HL-60 (cell line): ENCODE measurements at regions not wholly inside any gene's neighbourhood (a gene's known extent, or its start where the extent isn't known, plus 50 kb on each side); places are given as distances from the start of the nearest gene placed in this dataset.

Experiments used
- CTCF ChIP-seq: IDR thresholded peaks from one replicate; pipeline ENCODE4 v1.5.1; 2011; ENCODE audit warnings: low read length, control low read depth, inconsistent platforms; ENCODE audit not compliant: insufficient read depth
- GABPA ChIP-seq: IDR thresholded peaks from 2 replicates; pipeline ENCODE4 v1.6.1; 2012; ENCODE audit warnings: low read depth
- REST ChIP-seq: IDR thresholded peaks from 2 replicates; pipeline ENCODE4 v1.6.1; 2012; ENCODE audit warnings: low read depth; ENCODE audit not compliant: insufficient replicate concordance

DNA sequence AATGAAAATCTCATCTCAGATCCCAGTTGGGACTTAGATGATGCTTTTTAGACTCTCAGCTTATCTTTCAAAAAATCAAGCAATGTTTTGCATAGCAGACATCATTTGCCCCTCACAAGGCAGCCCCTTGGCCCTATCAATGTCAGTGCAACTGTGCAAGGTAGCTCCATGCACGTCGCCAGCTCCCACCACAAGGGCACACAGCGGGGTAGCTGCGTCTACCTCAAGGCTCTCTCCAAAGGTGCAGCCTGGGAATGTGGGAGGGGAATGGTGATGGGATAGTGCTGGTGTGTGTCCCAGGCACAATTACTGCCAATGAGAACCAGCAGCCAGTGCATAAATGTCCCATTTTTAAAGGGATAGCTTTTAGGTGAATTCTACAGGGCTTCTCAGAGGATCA, 137.5 kb upstream of the SYNDIG1 start:
- TF ChIP-seq REST (no peak), CTCF (no peak), GABPA (no peak)
